MG63 (cell line): ENCODE measurements at regions not wholly inside any gene's neighbourhood (a gene's known extent, or its start where the extent isn't known, plus 50 kb on each side); places are given as distances from the start of the nearest gene placed in this dataset.
"Not testable (repeated sequence)": the region's sequence is repeated elsewhere in the genome, so short reads cannot be mapped to it uniquely, and the experiment has no call there.

ENCODE experiments used
- DNase-seq: peaks from one replicate; pipeline ENCODE4 v3.0.0-alpha.2; 2020
- H3K27me3 ChIP-seq: fragments of 250-450 bp; sonication (Bioruptor Pico); 2 replicates; pipeline ENCODE4 v1.5.1; 2020; ENCODE audit warnings: mild to moderate bottlenecking, moderate library complexity
- H3K36me3 ChIP-seq: fragments of 250-450 bp; sonication (Bioruptor Pico); 2 replicates; pipeline ENCODE4 v1.5.1; 2020; ENCODE audit warnings: mild to moderate bottlenecking, moderate library complexity
- H3K4me3 ChIP-seq: fragments of 250-450 bp; sonication (Bioruptor Pico); 2 replicates; pipeline ENCODE4 v1.5.1; 2020; ENCODE audit warnings: mild to moderate bottlenecking, moderate library complexity
- H3K9me3 ChIP-seq: fragments of 250-450 bp; sonication (Bioruptor Pico); 2 replicates; pipeline ENCODE4 v1.5.1; 2020; ENCODE audit warnings: mild to moderate bottlenecking, moderate library complexity

- Histone ChIP-seq H3K9me3 (no peaks in the 10 kb centered on the region), H3K4me3 (no peak overlapping the region), H3K27me3 (no peaks in the 10 kb centered on the region), H3K36me3 (no peaks in the 10 kb centered on the region)
- no peak for DNase-seq
Measured at GRCh38 chr12:84135586-84136279, 776.9 kb downstream of the SLC6A15 start.

GRCh38 chr12:84134797-84135366 is 777.7 kb downstream of the SLC6A15 start:
- H3K4me3 ChIP-seq = no peak overlapping the region
- no peaks in the 10 kb centered on the region for H3K9me3 ChIP-seq
- H3K36me3 ChIP-seq = no peaks in the 10 kb centered on the region
- DNase-seq = no peak
- no peaks in the 10 kb centered on the region for H3K27me3 ChIP-seq

GRCh38 chr12:84131076-84131475 is 781.5 kb downstream of the SLC6A15 start:
- Histone ChIP-seq H3K9me3 (no peaks in the 10 kb centered on the region), H3K36me3 (no peaks in the 10 kb centered on the region), H3K27me3 (no peaks in the 10 kb centered on the region), H3K4me3 (no peak overlapping the region)
- no peak for DNase-seq

GRCh38 chr12:84128117-84128991 is 784.2 kb downstream of the SLC6A15 start:
- H3K36me3 ChIP-seq = no peaks in the 10 kb centered on the region
- no peak overlapping the region for H3K4me3 ChIP-seq
- no peaks in the 10 kb centered on the region for H3K9me3 ChIP-seq
- H3K27me3 ChIP-seq = no peaks in the 10 kb centered on the region
- no peak for DNase-seq

GRCh38 chr12:84124211-84124610 is 788.4 kb downstream of the SLC6A15 start:
- no peak for DNase-seq
- H3K9me3 ChIP-seq = no peaks in the 10 kb centered on the region
- no peak overlapping the region for H3K4me3 ChIP-seq
- no peaks in the 10 kb centered on the region for H3K27me3 ChIP-seq
- no peaks in the 10 kb centered on the region for H3K36me3 ChIP-seq

- DNase-seq = no peak
- no peak overlapping the region for H3K4me3 ChIP-seq
- no peaks in the 10 kb centered on the region for H3K36me3 ChIP-seq
Measured at GRCh38 chr12:84117190-84117589, 795.4 kb downstream of the SLC6A15 start.

GRCh38 chr12:84113666-84114065 is 798.9 kb downstream of the SLC6A15 start:
- Histone ChIP-seq H3K36me3 (no peaks in the 10 kb centered on the region), H3K27me3 (no peaks in the 10 kb centered on the region), H3K9me3 (no peaks in the 10 kb centered on the region), H3K4me3 (no peak overlapping the region)
- DNase-seq = no peak

More at GRCh38 chr12:84117190-84117589, 795.4 kb downstream of the SLC6A15 start:
- H3K27me3 ChIP-seq = no peaks in the 10 kb centered on the region
- no peaks in the 10 kb centered on the region for H3K9me3 ChIP-seq

- H3K4me3 ChIP-seq, DNase-seq, H3K9me3 ChIP-seq, H3K36me3 ChIP-seq, H3K27me3 ChIP-seq: not testable (repeated sequence)
Measured at GRCh38 chr12:84103886-84104285, 808.7 kb downstream of the SLC6A15 start.

- H3K4me3 ChIP-seq, H3K9me3 ChIP-seq, H3K36me3 ChIP-seq, H3K27me3 ChIP-seq: not testable (repeated sequence)
- peak; percentile 1 for DNase-seq
Measured at GRCh38 chr12:84101963-84102362, 810.6 kb downstream of the SLC6A15 start.

GRCh38 chr12:84099591-84099990 is 813.0 kb downstream of the SLC6A15 start:
- H3K27me3 ChIP-seq, H3K36me3 ChIP-seq, DNase-seq, H3K9me3 ChIP-seq, H3K4me3 ChIP-seq: not testable (repeated sequence)

GRCh38 chr12:84091651-84092050 is 820.9 kb downstream of the SLC6A15 start:
- H3K36me3 ChIP-seq = no peaks in the 10 kb centered on the region
- no peak for DNase-seq
- H3K9me3 ChIP-seq = no peaks in the 10 kb centered on the region; the same call in none of the 2 replicates
- no peak overlapping the region for H3K4me3 ChIP-seq
- H3K27me3 ChIP-seq = no peaks in the 10 kb centered on the region

GRCh38 chr12:84089356-84089755 is 823.2 kb downstream of the SLC6A15 start:
- Histone ChIP-seq H3K9me3 (no peaks in the 10 kb centered on the region; the same call in 1 of the 2 replicates), H3K4me3 (no peak overlapping the region), H3K36me3 (no peaks in the 10 kb centered on the region), H3K27me3 (no peaks in the 10 kb centered on the region)
- DNase-seq = no peak

GRCh38 chr12:84085046-84085445 is 827.6 kb downstream of the SLC6A15 start:
- DNase-seq = no peak
- H3K9me3 ChIP-seq = no peaks in the 10 kb centered on the region
- no peaks in the 10 kb centered on the region for H3K27me3 ChIP-seq
- H3K36me3 ChIP-seq = no peaks in the 10 kb centered on the region
- no peak overlapping the region for H3K4me3 ChIP-seq

- Histone ChIP-seq H3K4me3 (no peak overlapping the region), H3K27me3 (no peaks in the 10 kb centered on the region), H3K36me3 (no peaks in the 10 kb centered on the region), H3K9me3 (no peaks in the 10 kb centered on the region)
- no peak for DNase-seq
Measured at GRCh38 chr12:84079626-84080025, 833.0 kb downstream of the SLC6A15 start.

- H3K9me3 ChIP-seq = no peaks in the 10 kb centered on the region
- H3K27me3 ChIP-seq = no peaks in the 10 kb centered on the region
- no peaks in the 10 kb centered on the region for H3K36me3 ChIP-seq
- no peak for DNase-seq
- no peak overlapping the region for H3K4me3 ChIP-seq
Measured at GRCh38 chr12:84077679-84078078, 834.9 kb downstream of the SLC6A15 start.

- no peak for DNase-seq
- Histone ChIP-seq H3K36me3 (no peaks in the 10 kb centered on the region), H3K4me3 (no peak overlapping the region), H3K9me3 (no peaks in the 10 kb centered on the region), H3K27me3 (no peaks in the 10 kb centered on the region)
Measured at GRCh38 chr12:84075991-84076390, 836.6 kb downstream of the SLC6A15 start.

- Histone ChIP-seq H3K36me3 (no peaks in the 10 kb centered on the region), H3K4me3 (no peak overlapping the region), H3K27me3 (no peaks in the 10 kb centered on the region), H3K9me3 (no peaks in the 10 kb centered on the region)
- no peak for DNase-seq
Measured at GRCh38 chr12:84073401-84073800, 839.2 kb downstream of the SLC6A15 start.
